ENCODE measurements at regions not wholly inside any gene's neighbourhood (a gene's known extent, or its start where the extent isn't known, plus 50 kb on each side); places are given as distances from the start of the nearest gene placed in this dataset.
A peak's percentile ranks its signal among the peaks of the same experiment; 100 is the strongest.
"Not testable (repeated sequence)": the region's sequence is repeated elsewhere in the genome, so short reads cannot be mapped to it uniquely, and the experiment has no call there.

- no peak for DNase-seq
These were observed 310.4 kb downstream of the SPRY2 start for GRCh38 chr13:80030491-80030890.

- DNase-seq: no peak
These were observed 311.8 kb downstream of the SPRY2 start for GRCh38 chr13:80029170-80029569.

- DNase-seq: no peak
These were observed 318.8 kb downstream of the SPRY2 start for GRCh38 chr13:80022146-80022545.

- DNase-seq: no peak
These were observed 328.7 kb downstream of the SPRY2 start for GRCh38 chr13:80012251-80012650.

- DNase-seq: peak; percentile 55
These were observed 329.3 kb downstream of the SPRY2 start for GRCh38 chr13:80011448-80012212.

- DNase-seq: peak; percentile 77
These were observed 330.1 kb downstream of the SPRY2 start for GRCh38 chr13:80010846-80011245.

- peak; percentile 64 for DNase-seq
These were observed 330.6 kb downstream of the SPRY2 start for GRCh38 chr13:80010286-80010831.

- DNase-seq: peak; percentile 52
These were observed 331.2 kb downstream of the SPRY2 start for GRCh38 chr13:80009760-80010159.

GRCh38 chr13:80006940-80007339 lies 334.0 kb downstream of the SPRY2 start:
- no peak for DNase-seq

- peak; percentile 64 for DNase-seq
These were observed 339.4 kb downstream of the SPRY2 start for GRCh38 chr13:80001510-80001842.

- no peak for DNase-seq
These were observed 340.0 kb downstream of the SPRY2 start for GRCh38 chr13:80000684-80001509.

GRCh38 chr13:79999601-80000000 lies 341.3 kb downstream of the SPRY2 start:
- no peak for DNase-seq

GRCh38 chr13:79998381-79998880 lies 342.5 kb downstream of the SPRY2 start:
- DNase-seq: no peak

GRCh38 chr13:79997244-79997643 lies 343.7 kb downstream of the SPRY2 start:
- no peak for DNase-seq

GRCh38 chr13:79995334-79995733 lies 345.6 kb downstream of the SPRY2 start:
- DNase-seq: no peak

- DNase-seq: no peak
These were observed 348.8 kb downstream of the SPRY2 start for GRCh38 chr13:79992111-79992510.

GRCh38 chr13:79990048-79990447 lies 350.9 kb downstream of the SPRY2 start:
- no peak for DNase-seq

GRCh38 chr13:79989217-79989661 lies 351.7 kb downstream of the SPRY2 start:
- DNase-seq: no peak

GRCh38 chr13:79988573-79988972 lies 352.4 kb downstream of the SPRY2 start:
- no peak for DNase-seq

- DNase-seq: no peak
These were observed 353.2 kb downstream of the SPRY2 start for GRCh38 chr13:79987761-79988160.

- DNase-seq: no peak
These were observed 353.6 kb downstream of the SPRY2 start for GRCh38 chr13:79987323-79987722.

GRCh38 chr13:79986890-79987289 lies 354.0 kb downstream of the SPRY2 start:
- no peak for DNase-seq

GRCh38 chr13:79974935-79975650 lies 365.8 kb downstream of the SPRY2 start:
- DNase-seq: not testable (repeated sequence)

All from midbrain (tissue), 1 donor.